ENCODE measurements at regions not wholly inside any gene's neighbourhood (a gene's known extent, or its start where the extent isn't known, plus 50 kb on each side); places are given as distances from the start of the nearest gene placed in this dataset.

DNA sequence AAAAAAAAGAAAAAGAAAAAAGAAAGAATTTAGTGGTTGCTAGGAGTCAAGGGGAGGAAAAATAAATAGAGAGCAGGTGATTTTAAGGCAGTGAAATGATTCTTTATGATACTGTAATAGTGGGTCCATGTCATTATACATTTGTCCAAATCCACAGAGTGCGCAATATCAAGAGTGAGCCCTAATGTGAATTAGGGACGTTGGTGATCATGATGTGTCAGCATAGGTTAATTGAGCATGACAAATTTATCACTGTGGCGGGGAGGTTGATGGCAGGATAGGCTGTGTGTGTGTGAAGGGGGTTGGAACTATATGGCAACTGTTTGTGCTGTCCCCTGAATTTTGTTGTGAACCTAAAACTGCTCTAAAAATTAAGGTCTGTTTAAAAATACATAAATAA, 357.8 kb downstream of the ICE1 start:
- no peaks in the 10 kb centered on the region for H3K36me3 ChIP-seq
- no peaks in the 10 kb centered on the region for H3K4me1 ChIP-seq
- no peak overlapping the region for H3K4me2 ChIP-seq
- H4K20me1 ChIP-seq: no peaks in the 10 kb centered on the region
- no peak overlapping the region for H3K4me3 ChIP-seq
- H3K27ac ChIP-seq: no peak overlapping the region
- H3K9me3 ChIP-seq (replicated peaks in 1 of 11): no peaks in the 10 kb centered on the region
- no peak overlapping the region for H3K9ac ChIP-seq
- H3K27me3 ChIP-seq: no peaks in the 10 kb centered on the region
- no peak for TF ChIP-seq Cebpa-rat (IDR thresholded peaks at IDR 0.05)

DNA sequence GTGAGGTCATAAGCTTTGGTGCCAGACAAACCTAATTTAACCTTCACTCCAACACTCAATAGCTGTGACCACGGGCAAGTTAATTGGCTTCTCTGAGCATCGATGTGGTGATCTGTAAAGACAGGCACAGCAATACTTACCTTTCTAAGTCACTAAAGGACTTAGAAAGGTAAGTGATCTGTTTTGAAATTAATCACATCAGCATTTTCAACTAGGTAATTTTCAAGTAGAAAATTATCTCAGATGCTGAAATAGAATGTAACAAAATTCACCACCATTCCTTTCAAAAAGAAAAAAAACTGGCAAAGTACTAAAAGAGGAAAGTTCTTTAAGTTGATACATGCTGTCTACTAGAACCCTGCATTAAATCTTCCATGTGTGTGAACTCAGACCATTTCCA, 354.5 kb downstream of the ICE1 start:
- peaks cover 0 to 16% (median 10%) of the 10 kb centered on the region in 10 experiments; a peak in 11 of 20 replicates for H3K4me1 ChIP-seq

DNA sequence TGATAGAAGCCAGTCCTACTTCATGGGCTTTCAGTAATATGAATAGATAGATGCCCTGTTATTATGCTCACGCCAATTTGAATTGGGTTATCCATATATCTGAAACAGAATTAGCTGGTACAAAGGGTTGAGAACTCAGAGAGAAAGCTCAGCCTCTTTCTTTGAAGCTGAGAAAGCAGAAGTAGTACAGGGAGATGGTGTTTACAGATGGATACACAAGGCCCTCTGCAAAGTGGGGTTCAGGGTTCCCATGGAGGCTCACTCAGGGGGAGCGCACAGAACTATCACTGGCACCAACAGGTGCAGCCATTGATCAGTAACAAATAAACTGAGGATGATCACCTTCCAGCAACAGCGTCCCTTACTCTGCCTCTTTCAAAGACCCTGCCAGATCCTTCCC, 349.7 kb downstream of the ICE1 start:
- TF ChIP-seq Cebpa-rat (IDR thresholded peaks at IDR 0.05): no peak
- H3K4me1 ChIP-seq: peaks cover 5 to 39% (median 19%) of the 10 kb centered on the region in 10 experiments; a peak in 13 of 20 replicates

More for the DNA sequence above, 354.5 kb downstream of the ICE1 start:
- Histone ChIP-seq H3K36me3 (no peaks in the 10 kb centered on the region), H3K9ac (no peak overlapping the region), H4K20me1 (no peaks in the 10 kb centered on the region), H3K4me3 (no peak overlapping the region), H3K4me2 (no peak overlapping the region), H3K9me3 (replicated peaks in 1 of 11) (no peaks in the 10 kb centered on the region), H3K27me3 (no peaks in the 10 kb centered on the region), H3K27ac (no peak overlapping the region)
- no peak for TF ChIP-seq Cebpa-rat (IDR thresholded peaks at IDR 0.05)

DNA sequence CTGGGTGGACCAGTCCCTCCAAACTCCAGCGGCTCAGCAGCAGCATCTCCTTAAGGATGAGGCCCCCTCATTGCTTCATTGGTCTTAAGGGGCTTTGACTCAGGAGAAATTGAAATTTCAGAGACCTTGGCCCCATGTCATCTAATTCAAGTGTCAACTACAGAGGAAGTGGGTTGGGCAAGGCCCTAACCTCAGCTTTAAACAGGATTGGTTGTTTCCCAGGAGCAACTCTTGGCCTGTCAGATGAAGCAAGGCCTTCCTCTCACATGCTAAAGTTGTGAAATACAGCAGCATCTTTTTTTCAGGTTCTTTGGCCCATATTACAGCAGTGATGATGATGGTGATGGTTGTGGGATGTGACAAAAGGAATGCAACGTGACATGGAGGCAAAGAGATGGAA, 348.3 kb downstream of the ICE1 start:
- no peak overlapping the region for H3K9ac ChIP-seq
- peak overlapping the region in 9 of 11 experiments; percentile 10 to 62 (median 38); a peak in 15 of 22 replicates for H3K4me2 ChIP-seq
- H3K4me3 ChIP-seq: no peak overlapping the region
- H3K27me3 ChIP-seq: no peaks in the 10 kb centered on the region
- peak in 6 of 11 experiments; percentile 28 to 68 (median 48); a peak in 7 of 22 replicates for TF ChIP-seq Cebpa-rat (IDR thresholded peaks at IDR 0.05)
- H4K20me1 ChIP-seq: no peaks in the 10 kb centered on the region
- H3K9me3 ChIP-seq (replicated peaks in 1 of 11): no peaks in the 10 kb centered on the region
- H3K36me3 ChIP-seq: no peaks in the 10 kb centered on the region
- H3K27ac ChIP-seq: peak overlapping the region in 2 of 11 experiments; percentile 46 to 49; a peak in 3 of 22 replicates
- peaks cover 5 to 39% (median 19%) of the 10 kb centered on the region in 10 experiments; a peak in 13 of 20 replicates for H3K4me1 ChIP-seq

More for the DNA sequence above, 349.7 kb downstream of the ICE1 start:
- no peak overlapping the region for H3K27ac ChIP-seq
- no peaks in the 10 kb centered on the region for H3K36me3 ChIP-seq
- H4K20me1 ChIP-seq: no peaks in the 10 kb centered on the region
- H3K27me3 ChIP-seq: no peaks in the 10 kb centered on the region
- no peak overlapping the region for H3K4me3 ChIP-seq
- H3K9ac ChIP-seq: no peak overlapping the region
- H3K4me2 ChIP-seq: peak overlapping the region in 3 of 11 experiments; percentile 20 to 62 (median 50); a peak in 1 of 22 replicates
- H3K9me3 ChIP-seq (replicated peaks in 1 of 11): no peaks in the 10 kb centered on the region

DNA sequence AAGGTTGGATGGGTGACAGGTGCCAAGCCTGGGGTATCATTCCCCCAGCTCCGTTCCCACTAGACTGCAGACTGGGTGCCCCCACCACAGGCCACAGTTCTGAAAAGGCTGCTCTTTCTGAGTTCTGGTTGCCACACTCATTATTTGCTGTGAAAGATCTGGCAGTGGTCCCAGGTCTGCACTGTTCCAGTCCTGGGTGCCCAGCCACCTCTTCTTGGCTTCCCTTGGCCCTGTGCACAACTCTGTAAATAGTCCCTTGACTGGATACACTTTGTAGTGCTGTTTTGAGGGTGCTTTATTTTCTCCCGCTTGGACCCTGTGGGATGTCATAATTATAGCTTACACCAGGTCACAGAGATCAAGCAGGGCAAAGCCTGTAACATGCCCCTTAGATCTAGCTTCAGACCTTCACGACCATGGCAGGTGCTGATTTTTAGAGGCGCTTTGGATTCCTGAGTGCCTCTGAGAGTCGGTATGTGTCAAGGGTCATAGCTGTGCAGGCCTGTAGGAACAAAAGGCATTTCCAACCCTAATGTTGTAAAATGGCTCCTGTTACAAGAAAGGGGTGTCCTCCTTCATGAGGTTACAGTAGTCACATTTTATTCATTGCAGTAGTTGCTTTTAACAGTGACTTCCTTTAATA, 344.9 kb downstream of the ICE1 start:
- no peaks in the 10 kb centered on the region for H4K20me1 ChIP-seq
- H3K27ac ChIP-seq: no peak overlapping the region
- H3K9ac ChIP-seq: no peak overlapping the region
- H3K4me1 ChIP-seq: peaks cover 0 to 26% (median 9%) of the 10 kb centered on the region in 10 experiments; a peak in 11 of 20 replicates
- no peak overlapping the region for H3K4me3 ChIP-seq
- TF ChIP-seq Cebpa-rat (IDR thresholded peaks at IDR 0.05): no peak
- no peaks in the 10 kb centered on the region for H3K9me3 ChIP-seq (replicated peaks in 1 of 11)
- H3K4me2 ChIP-seq: no peak overlapping the region
- no peaks in the 10 kb centered on the region for H3K27me3 ChIP-seq
- H3K36me3 ChIP-seq: no peaks in the 10 kb centered on the region

DNA sequence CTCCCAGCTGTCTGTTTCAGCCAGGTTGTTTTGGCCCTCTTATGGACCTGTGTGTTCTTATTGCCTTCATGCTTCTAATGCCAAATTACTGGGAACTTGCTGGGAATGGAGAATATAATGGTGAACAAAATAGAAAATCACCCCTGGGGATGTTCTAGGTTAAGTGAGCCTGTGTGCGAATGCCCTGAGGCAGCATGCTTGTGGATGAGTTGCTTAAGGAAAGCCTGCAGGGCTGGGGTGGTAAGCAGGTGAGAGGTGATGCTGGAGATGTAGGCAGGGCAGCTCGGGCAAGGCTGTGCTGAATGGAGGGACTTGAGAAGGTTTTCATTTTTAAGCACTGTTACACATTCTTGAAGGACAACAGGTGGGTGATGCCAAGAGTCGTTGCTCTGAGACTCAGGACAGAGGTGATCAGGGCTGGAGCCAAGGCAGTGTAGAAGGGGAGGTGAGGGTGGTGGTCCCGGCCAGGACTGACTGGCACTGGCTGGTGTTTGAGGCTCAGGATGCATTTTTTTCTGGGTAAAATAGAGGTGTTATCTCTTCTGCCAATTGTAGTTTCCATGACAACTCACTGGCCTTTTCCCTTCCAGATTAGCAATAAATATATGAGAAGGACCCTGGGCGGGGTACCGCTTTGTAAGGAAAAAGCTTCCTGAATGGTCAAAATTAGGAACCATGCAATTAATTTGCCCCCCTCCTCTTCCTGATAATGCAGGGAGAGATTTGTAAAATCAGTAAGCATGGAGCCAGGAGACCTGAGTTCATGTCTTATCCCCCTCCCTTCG, 342.8 kb downstream of the ICE1 start:
- Histone ChIP-seq H3K27ac (no peak overlapping the region), H3K9me3 (replicated peaks in 1 of 11) (no peaks in the 10 kb centered on the region), H3K36me3 (no peaks in the 10 kb centered on the region), H3K9ac (no peak overlapping the region), H3K4me3 (no peak overlapping the region), H3K27me3 (no peaks in the 10 kb centered on the region), H3K4me1 (peaks cover 0 to 5% (median 0%) of the 10 kb centered on the region in 10 experiments; a peak in 6 of 20 replicates), H3K4me2 (no peak overlapping the region), H4K20me1 (no peaks in the 10 kb centered on the region)
- TF ChIP-seq Cebpa-rat (IDR thresholded peaks at IDR 0.05): no peak

DNA sequence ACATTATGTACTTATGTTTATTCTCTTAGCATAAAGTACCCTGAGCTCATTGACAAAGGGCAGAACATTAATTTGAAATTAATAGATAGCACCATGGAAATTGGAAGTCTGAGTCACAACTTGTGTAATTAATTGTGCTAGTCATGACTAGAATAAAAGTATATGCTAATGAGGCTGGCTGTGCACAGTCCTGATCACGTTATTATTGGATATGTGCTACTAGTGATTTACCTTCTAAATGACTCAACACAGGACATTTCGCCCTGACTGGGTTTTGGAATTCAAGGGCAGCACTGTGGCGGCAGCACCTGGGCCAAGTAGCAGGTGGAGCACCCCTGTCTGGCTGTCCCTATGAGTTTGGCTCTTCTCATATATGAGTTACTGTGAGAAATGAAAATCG, 341.8 kb downstream of the ICE1 start:
- no peak overlapping the region for H3K27ac ChIP-seq
- no peaks in the 10 kb centered on the region for H4K20me1 ChIP-seq
- H3K9ac ChIP-seq: no peak overlapping the region
- no peaks in the 10 kb centered on the region for H3K27me3 ChIP-seq
- no peaks in the 10 kb centered on the region for H3K36me3 ChIP-seq
- H3K4me2 ChIP-seq: no peak overlapping the region
- H3K4me1 ChIP-seq: no peaks in the 10 kb centered on the region
- no peaks in the 10 kb centered on the region for H3K9me3 ChIP-seq (replicated peaks in 1 of 11)
- no peak for TF ChIP-seq Cebpa-rat (IDR thresholded peaks at IDR 0.05)
- H3K4me3 ChIP-seq: no peak overlapping the region

DNA sequence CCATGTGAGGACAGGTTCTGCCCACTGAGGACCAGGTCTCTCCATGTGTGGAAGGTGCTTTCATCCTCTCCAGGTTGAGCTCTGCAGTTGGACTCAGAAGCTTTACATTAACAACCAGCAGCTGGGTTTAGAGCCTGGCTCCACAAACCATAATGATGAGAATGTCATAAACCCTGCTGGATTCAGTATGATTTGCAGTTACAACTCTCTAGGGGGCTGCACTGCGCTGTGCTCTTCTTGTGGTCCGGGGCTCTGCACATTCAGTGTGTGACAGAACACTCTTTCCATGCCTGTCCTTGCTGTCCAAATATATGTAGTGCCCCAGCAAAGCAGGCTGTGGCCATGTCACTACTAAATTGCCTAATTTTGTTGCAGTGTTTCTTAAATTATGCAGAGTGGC, 334.3 kb downstream of the ICE1 start:
- H3K9ac ChIP-seq: no peak overlapping the region
- no peaks in the 10 kb centered on the region for H3K27me3 ChIP-seq
- no peak overlapping the region for H3K27ac ChIP-seq
- no peaks in the 10 kb centered on the region for H3K9me3 ChIP-seq (replicated peaks in 1 of 11)
- no peak overlapping the region for H3K4me3 ChIP-seq
- peaks cover 0 to 12% (median 7%) of the 10 kb centered on the region in 10 experiments; a peak in 13 of 20 replicates for H3K4me1 ChIP-seq
- no peak overlapping the region for H3K4me2 ChIP-seq
- TF ChIP-seq Cebpa-rat (IDR thresholded peaks at IDR 0.05): no peak
- no peaks in the 10 kb centered on the region for H4K20me1 ChIP-seq
- H3K36me3 ChIP-seq: no peaks in the 10 kb centered on the region

DNA sequence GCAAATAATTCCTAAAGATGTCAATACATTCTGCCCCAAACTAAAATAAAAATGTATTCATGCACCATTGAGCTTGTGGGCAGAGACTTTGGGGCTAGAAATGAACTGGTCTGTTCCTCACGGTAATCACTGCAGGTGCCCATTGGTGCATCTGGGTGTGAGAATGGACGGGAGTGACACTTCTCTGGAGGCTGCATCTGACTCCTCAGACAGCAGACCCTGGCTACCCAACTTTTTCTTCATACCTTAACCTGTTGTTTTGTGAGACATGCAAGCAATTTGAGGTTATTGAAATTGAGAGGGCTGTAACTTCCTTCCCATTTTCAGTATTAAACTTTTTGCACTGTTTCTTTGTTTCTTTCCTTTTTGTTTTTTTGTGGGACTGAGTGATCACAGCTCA, 333.4 kb downstream of the ICE1 start:
- TF ChIP-seq Cebpa-rat (IDR thresholded peaks at IDR 0.05): no peak
- Histone ChIP-seq H3K4me3 (no peak overlapping the region), H3K27me3 (no peaks in the 10 kb centered on the region), H3K4me1 (peaks cover 0 to 16% (median 8%) of the 10 kb centered on the region in 10 experiments; a peak in 13 of 20 replicates), H3K27ac (no peak overlapping the region), H3K9me3 (replicated peaks in 1 of 11) (no peaks in the 10 kb centered on the region), H4K20me1 (no peaks in the 10 kb centered on the region), H3K9ac (no peak overlapping the region), H3K36me3 (no peaks in the 10 kb centered on the region), H3K4me2 (peak overlapping the region in 7 of 11 experiments; percentile 13 to 31 (median 26); a peak in 8 of 22 replicates)

Data from BLaER1 treated with 17β-estradiol and CSF1 and Interleukin-3, amounts not matched to agents 10 nM and 100 nM (cell line).